IMR-90 (cell line): ENCODE measurements at regions not wholly inside any gene's neighbourhood (a gene's known extent, or its start where the extent isn't known, plus 50 kb on each side); places are given as distances from the start of the nearest gene placed in this dataset.

ENCODE experiments used
- ATAC-seq: fragments of 200-7000 bp; cut with Tn5 transposase; 2 replicates; pipeline ENCODE4 v1.9.1; 2020; ENCODE audit warnings: low read depth, mild to moderate bottlenecking, moderate library complexity
- BruUV-seq: library from RNA; stranded (reverse); fragments of 400-500 nt; replicated peaks from 2 replicates; lab custom pipeline; 2021; lab: Mats Ljungman, UMichigan
- CTCF ChIA-PET: fragments of 300-600 bp; formaldehyde crosslinking; extraction: SDS; loops from one replicate; lab custom pipeline; 2021; ENCODE audit warnings: antibody characterized with exemption; lab: Yijun Ruan, JAX
- POLR2A ChIA-PET: fragments of 300-600 bp; sonication (Branson Sonifier 250); formaldehyde crosslinking; loops from one replicate; lab custom pipeline; 2022; ENCODE audit warnings: antibody characterized with exemption; ENCODE audit not compliant: unreplicated experiment; lab: Charles Lee
- DNase-seq: peaks from one replicate; pipeline ENCODE4 v3.0.0; 2013
- H2AFZ ChIP-seq: replicated peaks from 2 replicates; pipeline ENCODE3; 2013; ENCODE audit warnings: low read length, mild to moderate bottlenecking; ENCODE audit not compliant: poor library complexity
- H2AK5ac ChIP-seq: 2 replicates; pipeline ENCODE4 v1.6.1; 2013; ENCODE audit warnings: low read depth, low read length, inconsistent platforms
- H2AK9ac ChIP-seq: replicated peaks from 2 replicates; pipeline ENCODE3; 2013; ENCODE audit warnings: mild to moderate bottlenecking, low read depth, low read length, moderate library complexity; ENCODE audit not compliant: poor library complexity
- H2BK120ac ChIP-seq: 2 replicates; pipeline ENCODE4 v1.6.1; 2013; ENCODE audit warnings: low read depth, low read length, inconsistent platforms
- H2BK15ac ChIP-seq: 3 replicates; pipeline ENCODE4 v1.6.1; 2013; ENCODE audit warnings: low read depth, low read length, inconsistent platforms
- H2BK20ac ChIP-seq: 2 replicates; pipeline ENCODE4 v1.6.1; 2013; ENCODE audit warnings: low read depth, mild to moderate bottlenecking, inconsistent platforms, low read length, moderate library complexity
- H2BK5ac ChIP-seq: 2 replicates; pipeline ENCODE4 v1.6.1; 2013; ENCODE audit warnings: mild to moderate bottlenecking, low read depth, low read length, inconsistent platforms; ENCODE audit not compliant: poor library complexity, severe bottlenecking
- H3K14ac ChIP-seq: replicated peaks from 2 replicates; pipeline ENCODE4 v1.6.1; 2013; ENCODE audit warnings: low read depth, low read length, inconsistent platforms
- H3K18ac ChIP-seq: 2 replicates; pipeline ENCODE4 v1.6.1; 2013; ENCODE audit warnings: low read depth, low read length, control low read depth
- H3K23ac ChIP-seq: 2 replicates; pipeline ENCODE4 v1.6.1; 2013; ENCODE audit warnings: low read depth, low read length, inconsistent platforms
- H3K27ac ChIP-seq: 2 replicates; pipeline ENCODE4 v1.5.1; 2013; ENCODE audit warnings: mild to moderate bottlenecking, control low read depth, low read length; ENCODE audit not compliant: insufficient read depth
- H3K27me3 ChIP-seq: 2 replicates; pipeline ENCODE4 v1.6.1; 2013; ENCODE audit warnings: low read length; ENCODE audit not compliant: control insufficient read depth, insufficient read depth
- H3K36me3 ChIP-seq: 2 replicates; pipeline ENCODE4 v1.6.1; 2013; ENCODE audit warnings: low read length, mixed read lengths; ENCODE audit not compliant: control insufficient read depth, insufficient read depth
- H3K4ac ChIP-seq: 2 replicates; pipeline ENCODE4 v1.6.1; 2013; ENCODE audit warnings: low read depth, low read length, inconsistent platforms
- H3K4me1 ChIP-seq: 2 replicates; pipeline ENCODE4 v1.6.1; 2013; ENCODE audit warnings: low read length, mixed read lengths; ENCODE audit not compliant: control insufficient read depth, insufficient read depth
- H3K4me2 ChIP-seq: 2 replicates; pipeline ENCODE4 v1.6.1; 2013; ENCODE audit warnings: low read depth, mild to moderate bottlenecking, control low read depth, low read length, moderate library complexity
- H3K4me3 ChIP-seq: 2 replicates; pipeline ENCODE4 v1.5.1; 2013; ENCODE audit warnings: low read depth, mild to moderate bottlenecking, control low read depth, low read length, moderate library complexity; ENCODE audit not compliant: insufficient read depth
- H3K56ac ChIP-seq: 2 replicates; pipeline ENCODE4 v1.6.1; 2013; ENCODE audit warnings: low read length, inconsistent platforms; ENCODE audit not compliant: insufficient read depth; ENCODE audit errors: extremely low read depth
- H3K79me1 ChIP-seq, 2 experiments: 2 replicates each; pipeline ENCODE4 v1.6.1; 2013; ENCODE audit warnings: low read length in 2 of 2, inconsistent platforms in 1 of 2, low read depth in 1 of 2
- H3K9ac ChIP-seq: 2 replicates; pipeline ENCODE4 v1.6.1; 2013; ENCODE audit warnings: low read depth, low read length, control low read depth
- H3K9me1 ChIP-seq: 2 replicates; pipeline ENCODE4 v1.6.1; 2013; ENCODE audit warnings: low read length, inconsistent platforms; ENCODE audit not compliant: insufficient read depth
- H3K9me3 ChIP-seq: 2 replicates; pipeline ENCODE4 v1.6.1; 2013; ENCODE audit warnings: low read length; ENCODE audit not compliant: control insufficient read depth, insufficient read depth
- H4K20me1 ChIP-seq: 2 replicates; pipeline ENCODE4 v1.6.1; 2013; ENCODE audit warnings: low read length, inconsistent platforms; ENCODE audit not compliant: insufficient read depth
- H4K5ac ChIP-seq: 2 replicates; pipeline ENCODE4 v1.6.1; 2013; ENCODE audit warnings: mild to moderate bottlenecking, low read depth, low read length, control low read depth
- H4K8ac ChIP-seq, 2 experiments: 2 replicates each; pipeline ENCODE4 v1.6.1; 2013; ENCODE audit warnings: low read depth in 2 of 2, low read length in 2 of 2, control low read depth in 1 of 2, inconsistent platforms in 1 of 2
- H4K91ac ChIP-seq: 2 replicates; pipeline ENCODE4 v1.6.1; 2013; ENCODE audit warnings: low read depth, low read length, inconsistent platforms; ENCODE audit not compliant: insufficient read depth
- CEBPB ChIP-seq: IDR thresholded peaks from 2 replicates; pipeline ENCODE4 v1.6.1; 2012; ENCODE audit warnings: low read depth, low read length, improper control_type of control experiment
- CHD1 ChIP-seq: IDR thresholded peaks from 2 replicates; pipeline ENCODE4 v1.6.1; 2012; ENCODE audit warnings: low read depth, low read length, improper control_type of control experiment
- FOS ChIP-seq: fragments of 150-350 bp; IDR thresholded peaks from 2 replicates; pipeline ENCODE4 v1.6.1; 2016; ENCODE audit warnings: low read depth, low read length
- MAFK ChIP-seq: IDR thresholded peaks from 2 replicates; pipeline ENCODE4 v1.6.1; 2012; ENCODE audit warnings: low read depth, low read length, improper control_type of control experiment
- MAZ ChIP-seq: IDR thresholded peaks from 2 replicates; pipeline ENCODE4 v1.6.1; 2012; ENCODE audit warnings: low read depth, mild to moderate bottlenecking, low read length, improper control_type of control experiment, moderate library complexity, borderline replicate concordance
- MXI1 ChIP-seq: IDR thresholded peaks from 2 replicates; pipeline ENCODE4 v1.6.1; 2012; ENCODE audit warnings: low read depth, mild to moderate bottlenecking, low read length, moderate library complexity, borderline replicate concordance
- NFE2L2 ChIP-seq: fragments of 150-350 bp; IDR thresholded peaks from 2 replicates; pipeline ENCODE4 v1.6.1; 2016; ENCODE audit warnings: low read depth, mild to moderate bottlenecking, low read length
- POLR2A ChIP-seq: IDR thresholded peaks from 2 replicates; pipeline ENCODE4 v1.6.1; 2012; ENCODE audit warnings: mild to moderate bottlenecking, low read depth, low read length
- RAD21 ChIP-seq: IDR thresholded peaks from 2 replicates; pipeline ENCODE4 v1.6.1; 2012; ENCODE audit warnings: low read length, improper control_type of control experiment
- RCOR1 ChIP-seq: IDR thresholded peaks from 2 replicates; pipeline ENCODE4 v1.6.1; 2012; ENCODE audit warnings: mild to moderate bottlenecking, low read length, improper control_type of control experiment; ENCODE audit not compliant: insufficient replicate concordance
- RFX5 ChIP-seq: IDR thresholded peaks from 2 replicates; pipeline ENCODE4 v1.8.0; 2012; ENCODE audit warnings: low read depth, mild to moderate bottlenecking, low read length, moderate library complexity
- SMC3 ChIP-seq: fragments of 150-350 bp; IDR thresholded peaks from 2 replicates; pipeline ENCODE4 v1.6.1; 2016; ENCODE audit warnings: low read depth, mild to moderate bottlenecking, antibody characterized with exemption, low read length, moderate library complexity
- dilution Hi-C: fragments of 300-500 bp; cut with HindIII; formaldehyde crosslinking; loops from one replicate; pipeline ENCODE4 v1.14.3; 2018; ENCODE audit warnings: low sequenced_read_pairs; ENCODE audit not compliant: unreplicated experiment
- in situ Hi-C: fragments of 300-500 bp; cut with MboI; formaldehyde crosslinking; loops from 3 replicates; pipeline ENCODE4 v1.14.3; 2019; ENCODE audit warnings: low sequenced_read_pairs, inconsistent platforms, mixed read lengths
- intact Hi-C: fragments of 100-400 bp; cut with micrococcal nuclease; formaldehyde crosslinking; loops from 2 replicates; pipeline ENCODE4 v1.10.0; 2022
- TF ChIP-seq, protein P1 (sequence below): fragments of 150-350 bp; IDR thresholded peaks from 2 replicates; pipeline ENCODE4 v1.6.1; 2016; ENCODE audit warnings: low read depth, mild to moderate bottlenecking, low read length, moderate library complexity, borderline replicate concordance
- TF ChIP-seq, protein P2 (sequence below): fragments of 150-350 bp; IDR thresholded peaks from 2 replicates; pipeline ENCODE4 v1.6.1; 2017; ENCODE audit warnings: mild to moderate bottlenecking, antibody characterized with exemption, low read length, low read depth
- TF ChIP-seq, protein P3 (sequence below): conservative IDR thresholded peaks from 2 replicates; pipeline ENCODE4 v1.5.1; 2012; ENCODE audit warnings: mild to moderate bottlenecking, low read depth, low read length, improper control_type of control experiment

DNA sequence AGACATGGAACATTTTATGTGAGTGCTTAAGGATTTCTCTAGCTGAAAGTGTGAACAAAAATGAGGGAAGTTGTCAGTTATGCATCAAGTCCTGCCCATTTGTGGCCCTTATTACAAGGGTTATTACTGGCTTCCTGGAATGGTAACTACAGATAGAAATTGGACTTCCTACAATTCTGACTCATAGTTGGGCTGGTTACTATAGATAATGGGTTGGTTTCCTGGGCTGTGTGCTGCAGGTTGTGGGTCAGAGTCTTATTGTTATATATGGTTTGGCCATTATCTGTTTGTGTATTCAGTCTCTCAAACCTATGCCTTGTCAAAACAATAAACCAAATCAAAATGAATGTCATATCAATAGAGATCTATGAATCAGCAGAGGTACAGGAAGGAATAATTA, 313.7 kb downstream of the ADAMTS20 start:
- Histone ChIP-seq H3K56ac (no peak overlapping the region), H2AFZ (no peak overlapping the region), H3K79me1 (no peaks in the 10 kb centered on the region), H3K23ac (no peak overlapping the region), H2BK15ac (no peak overlapping the region), H4K91ac (no peak overlapping the region), H3K27ac (no peak overlapping the region), H2BK120ac (no peak overlapping the region), H3K18ac (no peak overlapping the region), H3K4me2 (no peak overlapping the region), H3K36me3 (no peaks in the 10 kb centered on the region), H3K4ac (no peak overlapping the region), H3K9me1 (no peaks in the 10 kb centered on the region), H4K8ac (no peak overlapping the region), H3K27me3 (no peaks in the 10 kb centered on the region), H3K4me3 (no peak overlapping the region), H4K5ac (no peak overlapping the region), H3K9me3 (no peaks in the 10 kb centered on the region), H3K14ac (no peak overlapping the region), H2AK9ac (no peak overlapping the region), H3K9ac (no peak overlapping the region), H2BK20ac (no peak overlapping the region), H3K4me1 (no peaks in the 10 kb centered on the region), H2AK5ac (no peak overlapping the region), H2BK5ac (no peak overlapping the region), H4K20me1 (no peaks in the 10 kb centered on the region)
- DNase-seq (no peak), ATAC-seq (no peak)
- in situ Hi-C loops: no loop called here
- TF ChIP-seq, protein P1, sequence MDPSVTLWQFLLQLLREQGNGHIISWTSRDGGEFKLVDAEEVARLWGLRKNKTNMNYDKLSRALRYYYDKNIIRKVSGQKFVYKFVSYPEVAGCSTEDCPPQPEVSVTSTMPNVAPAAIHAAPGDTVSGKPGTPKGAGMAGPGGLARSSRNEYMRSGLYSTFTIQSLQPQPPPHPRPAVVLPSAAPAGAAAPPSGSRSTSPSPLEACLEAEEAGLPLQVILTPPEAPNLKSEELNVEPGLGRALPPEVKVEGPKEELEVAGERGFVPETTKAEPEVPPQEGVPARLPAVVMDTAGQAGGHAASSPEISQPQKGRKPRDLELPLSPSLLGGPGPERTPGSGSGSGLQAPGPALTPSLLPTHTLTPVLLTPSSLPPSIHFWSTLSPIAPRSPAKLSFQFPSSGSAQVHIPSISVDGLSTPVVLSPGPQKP: no peak
- TF ChIP-seq MAZ: no peak
- no peak for TF ChIP-seq RCOR1
- TF ChIP-seq RAD21: no peak
- no peak for TF ChIP-seq CEBPB
- TF ChIP-seq MXI1: no peak
- TF ChIP-seq, protein P2, sequence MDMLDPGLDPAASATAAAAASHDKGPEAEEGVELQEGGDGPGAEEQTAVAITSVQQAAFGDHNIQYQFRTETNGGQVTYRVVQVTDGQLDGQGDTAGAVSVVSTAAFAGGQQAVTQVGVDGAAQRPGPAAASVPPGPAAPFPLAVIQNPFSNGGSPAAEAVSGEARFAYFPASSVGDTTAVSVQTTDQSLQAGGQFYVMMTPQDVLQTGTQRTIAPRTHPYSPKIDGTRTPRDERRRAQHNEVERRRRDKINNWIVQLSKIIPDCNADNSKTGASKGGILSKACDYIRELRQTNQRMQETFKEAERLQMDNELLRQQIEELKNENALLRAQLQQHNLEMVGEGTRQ: no peak
- TF ChIP-seq RFX5: no peak
- TF ChIP-seq SMC3: no peak
- TF ChIP-seq CHD1: no peak
- TF ChIP-seq FOS: no peak
- no peak for TF ChIP-seq NFE2L2
- no peak for TF ChIP-seq POLR2A
- TF ChIP-seq, protein P3, sequence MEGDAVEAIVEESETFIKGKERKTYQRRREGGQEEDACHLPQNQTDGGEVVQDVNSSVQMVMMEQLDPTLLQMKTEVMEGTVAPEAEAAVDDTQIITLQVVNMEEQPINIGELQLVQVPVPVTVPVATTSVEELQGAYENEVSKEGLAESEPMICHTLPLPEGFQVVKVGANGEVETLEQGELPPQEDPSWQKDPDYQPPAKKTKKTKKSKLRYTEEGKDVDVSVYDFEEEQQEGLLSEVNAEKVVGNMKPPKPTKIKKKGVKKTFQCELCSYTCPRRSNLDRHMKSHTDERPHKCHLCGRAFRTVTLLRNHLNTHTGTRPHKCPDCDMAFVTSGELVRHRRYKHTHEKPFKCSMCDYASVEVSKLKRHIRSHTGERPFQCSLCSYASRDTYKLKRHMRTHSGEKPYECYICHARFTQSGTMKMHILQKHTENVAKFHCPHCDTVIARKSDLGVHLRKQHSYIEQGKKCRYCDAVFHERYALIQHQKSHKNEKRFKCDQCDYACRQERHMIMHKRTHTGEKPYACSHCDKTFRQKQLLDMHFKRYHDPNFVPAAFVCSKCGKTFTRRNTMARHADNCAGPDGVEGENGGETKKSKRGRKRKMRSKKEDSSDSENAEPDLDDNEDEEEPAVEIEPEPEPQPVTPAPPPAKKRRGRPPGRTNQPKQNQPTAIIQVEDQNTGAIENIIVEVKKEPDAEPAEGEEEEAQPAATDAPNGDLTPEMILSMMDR: no peak
- TF ChIP-seq MAFK: no peak
- CTCF ChIA-PET: no interaction called here
- BruUV-seq: no TSS peak
- dilution Hi-C loops: no loop called here
- POLR2A ChIA-PET: no interaction called here
- intact Hi-C loops: no loop called here
